GM19397 (cell line): ENCODE measurements at regions not wholly inside any gene's neighbourhood (a gene's known extent, or its start where the extent isn't known, plus 50 kb on each side); places are given as distances from the start of the nearest gene placed in this dataset.

Experiments used
- ATAC-seq: cut with Tn5 transposase; IDR thresholded peaks from one replicate; pipeline ENCODE4 v1.9.1; 2021; ENCODE audit warnings: mild to moderate bottlenecking, moderate library complexity; ENCODE audit not compliant: unreplicated experiment

DNA sequence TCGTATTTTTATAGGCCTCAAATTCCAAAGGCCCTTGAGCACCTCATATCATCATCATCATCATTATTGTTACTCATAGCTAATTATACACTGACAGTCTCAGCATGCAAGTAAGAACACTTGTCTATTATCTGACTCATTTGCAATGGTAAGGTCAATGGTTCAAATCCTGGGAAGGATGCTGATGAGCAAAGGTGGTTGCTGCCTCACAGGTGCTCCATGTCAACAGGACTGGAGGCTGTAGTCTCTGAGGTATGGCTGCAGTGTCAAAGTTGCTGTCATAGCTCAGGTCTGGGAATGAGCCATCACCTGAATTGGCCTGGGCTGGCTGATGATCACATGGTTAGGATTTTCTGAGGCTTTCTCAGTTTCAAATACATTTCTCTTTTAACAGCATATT, 379.3 kb downstream of the BCL11A start:
- ATAC-seq, result no peak

DNA sequence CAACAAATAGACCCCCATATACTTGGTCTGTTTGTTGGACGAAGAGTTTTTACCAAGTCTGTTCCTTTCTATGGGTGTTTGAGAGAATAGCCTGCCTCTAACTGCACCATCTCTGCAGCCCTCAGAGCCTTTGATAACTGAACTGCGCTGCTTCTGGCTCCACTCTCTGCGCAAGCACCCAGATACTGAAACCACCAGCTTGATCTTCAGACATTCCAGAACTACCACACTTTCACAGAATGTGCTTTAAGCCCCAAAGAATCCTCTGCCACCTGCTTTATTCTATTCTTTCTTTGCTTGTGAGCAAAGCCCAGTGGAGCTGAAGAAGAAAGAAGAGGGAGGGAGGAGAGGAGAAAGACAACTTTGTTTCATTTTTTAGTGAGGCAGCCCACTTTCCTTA, 380.7 kb downstream of the BCL11A start:
- no peak for ATAC-seq

DNA sequence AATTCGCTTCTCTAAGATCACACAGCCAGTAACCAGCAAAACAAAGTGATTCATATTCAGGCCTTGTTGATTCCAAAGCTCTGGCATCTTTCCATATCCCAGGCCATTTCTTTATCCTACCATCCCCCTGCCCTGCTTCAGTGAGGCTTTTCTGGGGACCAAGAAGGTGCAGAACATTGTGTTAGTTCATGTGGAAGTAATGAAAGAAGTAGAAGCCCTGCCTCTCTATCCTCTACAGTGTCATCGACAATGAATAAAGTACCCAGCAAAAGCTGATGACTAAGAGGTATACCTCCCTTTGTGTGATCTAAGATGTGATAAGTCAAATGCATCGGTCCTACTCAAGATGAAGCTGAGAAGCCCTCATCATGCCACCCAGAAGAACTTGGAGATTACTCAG, 383.2 kb downstream of the BCL11A start:
- no peak for ATAC-seq

DNA sequence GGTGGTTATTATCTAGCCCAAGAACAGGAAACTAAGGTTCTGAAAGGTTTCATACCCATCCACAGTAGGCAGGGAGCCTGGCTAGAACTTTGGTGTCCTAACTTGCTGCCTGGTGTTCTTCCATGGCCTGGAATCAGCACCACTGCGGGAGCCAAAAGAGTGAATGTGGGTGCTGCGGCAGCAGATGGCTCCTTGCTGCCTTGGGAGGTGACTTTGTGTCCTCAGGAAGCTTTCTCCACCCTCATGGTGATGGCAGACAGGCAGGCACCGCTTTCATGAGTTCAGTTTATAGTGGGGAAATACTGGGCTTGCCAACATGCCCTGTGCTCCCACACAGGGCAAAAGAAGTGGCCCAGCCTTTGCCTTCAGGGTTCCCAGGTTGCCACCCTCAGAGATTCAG, 385.2 kb downstream of the BCL11A start:
- no peak for ATAC-seq

DNA sequence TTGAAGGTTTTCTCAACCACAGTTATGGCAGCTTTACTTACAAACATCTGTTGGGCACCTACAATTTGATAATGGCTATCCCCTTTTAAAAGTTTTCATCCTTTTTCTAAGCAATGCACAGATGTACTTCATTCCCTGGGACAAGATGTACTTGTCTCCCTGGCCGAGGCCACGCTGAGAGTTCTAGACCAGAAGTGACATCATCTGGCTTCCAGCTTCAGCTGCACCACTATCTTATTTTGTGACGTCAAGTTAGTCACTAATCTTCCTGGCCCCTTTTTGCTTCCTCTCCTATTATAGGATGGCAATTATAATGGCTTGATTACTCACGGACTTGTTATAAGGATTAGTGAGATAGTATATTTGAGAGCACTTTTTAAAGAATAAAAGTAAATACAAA, 386.4 kb downstream of the BCL11A start:
- ATAC-seq, result no peak

DNA sequence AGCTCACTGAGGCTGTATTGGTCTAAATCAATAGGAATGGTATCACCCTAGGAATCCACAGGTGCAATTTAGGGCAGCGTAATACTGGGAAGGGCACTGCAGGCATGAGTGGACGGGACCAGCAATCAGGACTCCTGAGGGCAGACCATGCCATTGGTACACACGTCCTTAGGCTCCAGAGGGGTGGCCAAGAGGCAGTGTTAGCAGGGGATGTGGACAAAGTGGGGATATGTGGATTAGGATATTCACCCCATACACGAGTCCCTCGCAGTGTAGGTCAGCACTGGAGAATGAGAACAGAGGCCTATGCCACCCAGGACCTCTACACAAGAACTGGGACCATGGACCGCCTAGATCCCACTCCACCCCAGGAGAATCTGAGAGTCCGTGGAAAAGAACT, 389.8 kb downstream of the BCL11A start:
- ATAC-seq, result no peak

DNA sequence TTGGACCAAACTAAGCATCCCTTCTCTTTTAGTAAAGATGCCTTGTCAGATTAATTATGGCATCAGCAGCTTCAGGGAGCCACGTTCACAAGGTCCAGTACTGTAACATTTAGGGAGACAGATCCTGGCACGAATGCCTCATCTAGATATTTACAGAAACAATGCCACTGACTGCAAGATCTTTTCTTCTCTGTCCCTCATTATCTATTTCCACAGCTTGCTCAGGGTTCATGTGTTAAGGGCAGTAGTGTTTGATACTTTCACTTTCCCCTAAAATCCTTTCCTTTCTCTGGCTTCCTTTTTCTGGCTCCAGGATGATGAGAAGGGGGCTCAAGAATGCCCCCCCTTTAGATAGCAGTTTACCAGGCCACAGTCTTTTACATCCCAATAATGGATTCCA, 393.9 kb downstream of the BCL11A start:
- no peak for ATAC-seq

DNA sequence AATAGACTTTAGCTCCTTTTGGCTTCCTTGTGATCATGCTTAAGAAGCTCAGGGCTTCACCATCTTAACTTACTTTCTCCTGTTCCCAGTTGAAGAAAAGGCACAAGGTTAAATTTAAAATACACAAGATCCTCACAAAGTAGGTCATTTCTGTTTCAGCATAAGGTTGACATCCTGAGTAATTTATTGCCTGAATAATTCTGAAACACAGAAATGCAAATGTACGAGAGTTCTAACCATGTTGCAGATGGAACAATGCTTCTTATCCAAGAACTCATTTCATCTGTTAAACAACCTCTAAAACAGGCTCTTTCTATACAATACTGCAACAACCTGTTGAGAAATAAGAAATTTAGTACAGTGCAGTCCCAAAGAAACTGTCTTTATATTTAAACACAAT, 395.2 kb downstream of the BCL11A start:
- no peak for ATAC-seq

DNA sequence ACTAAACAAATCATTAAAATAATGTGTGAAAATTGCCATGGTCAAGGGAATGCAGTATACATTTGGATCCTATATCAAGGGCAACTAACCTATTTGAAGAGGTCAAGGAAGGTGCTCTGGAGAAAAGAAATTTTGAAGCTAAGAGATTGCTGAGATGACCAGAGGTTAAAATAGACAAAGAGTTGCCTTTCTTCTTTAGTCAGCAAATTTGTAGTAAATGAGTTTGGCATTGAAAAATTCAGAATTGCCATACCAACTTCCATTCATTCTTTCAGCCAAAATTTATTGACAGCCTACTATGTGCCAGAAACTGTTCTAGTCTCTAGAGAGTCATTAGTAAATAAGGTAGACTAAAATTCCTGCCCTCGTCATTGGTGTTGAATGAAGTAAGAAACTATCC, 396.2 kb downstream of the BCL11A start:
- ATAC-seq, result no peak

DNA sequence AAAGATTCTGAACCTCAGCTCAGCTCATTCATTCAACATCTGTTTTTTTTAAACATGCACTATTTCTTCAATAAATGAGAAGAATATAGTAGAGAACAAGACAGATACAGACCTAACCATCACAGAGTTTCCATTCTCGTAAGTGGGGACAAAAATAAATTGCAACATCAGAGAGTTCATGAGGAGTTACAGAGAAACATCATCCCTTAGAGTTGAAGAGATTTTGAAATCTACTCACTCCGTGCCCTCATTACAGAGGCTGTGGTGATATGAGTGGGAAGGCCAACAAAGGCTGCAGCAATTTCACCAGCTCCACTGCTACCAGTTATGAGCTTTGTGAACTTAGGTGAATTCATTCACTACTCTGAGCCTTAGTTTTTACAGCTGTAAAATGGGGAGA, 399.3 kb downstream of the BCL11A start:
- no peak for ATAC-seq

DNA sequence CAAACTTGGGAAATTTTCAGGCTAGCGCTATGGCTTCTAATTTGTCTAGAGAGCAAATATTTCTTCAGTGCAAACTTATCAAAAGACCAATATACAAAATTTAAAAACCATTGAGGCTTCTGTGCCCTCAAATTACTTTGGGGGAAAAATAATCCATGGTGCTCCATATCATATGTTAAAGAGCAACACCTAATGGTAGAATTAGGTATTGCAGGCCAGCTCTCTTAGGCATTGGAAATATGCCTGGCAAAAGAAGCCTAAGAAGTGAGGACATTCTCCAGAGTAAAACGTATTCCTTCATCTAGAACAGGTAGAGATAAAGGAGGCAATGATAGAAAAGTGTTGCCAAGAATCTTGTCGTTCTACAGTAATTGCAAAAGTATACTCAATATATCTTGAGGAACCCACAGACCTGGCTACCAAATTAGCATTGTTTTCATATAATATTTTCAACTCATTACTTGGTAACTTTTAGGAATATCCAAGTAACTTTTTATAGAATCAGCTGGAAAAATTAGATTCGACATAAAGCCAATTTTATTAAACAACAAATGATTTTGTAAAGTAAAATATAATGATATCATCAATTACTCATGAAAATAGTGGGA, 401.1 kb downstream of the BCL11A start:
- no peak for ATAC-seq

DNA sequence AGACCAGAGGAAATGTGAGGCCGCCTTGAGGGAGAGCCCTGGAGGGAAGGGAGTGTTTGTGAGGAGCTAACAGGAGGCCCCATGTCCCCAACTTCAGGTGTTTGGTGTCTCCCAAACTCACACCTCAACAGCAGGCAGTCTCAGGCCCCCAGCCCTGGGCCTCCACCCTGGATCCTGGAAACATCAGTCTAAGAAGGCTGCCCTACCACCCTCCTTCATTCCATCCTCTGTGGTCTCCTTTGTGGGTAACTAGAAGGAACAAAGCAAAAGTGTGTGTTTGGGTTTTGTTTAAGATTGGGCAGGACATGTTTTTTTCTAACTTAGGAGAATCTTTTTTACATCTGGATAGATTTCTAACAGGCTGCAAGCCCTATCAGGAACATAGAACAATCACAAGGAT, 404.3 kb downstream of the BCL11A start:
- ATAC-seq, result no peak

DNA sequence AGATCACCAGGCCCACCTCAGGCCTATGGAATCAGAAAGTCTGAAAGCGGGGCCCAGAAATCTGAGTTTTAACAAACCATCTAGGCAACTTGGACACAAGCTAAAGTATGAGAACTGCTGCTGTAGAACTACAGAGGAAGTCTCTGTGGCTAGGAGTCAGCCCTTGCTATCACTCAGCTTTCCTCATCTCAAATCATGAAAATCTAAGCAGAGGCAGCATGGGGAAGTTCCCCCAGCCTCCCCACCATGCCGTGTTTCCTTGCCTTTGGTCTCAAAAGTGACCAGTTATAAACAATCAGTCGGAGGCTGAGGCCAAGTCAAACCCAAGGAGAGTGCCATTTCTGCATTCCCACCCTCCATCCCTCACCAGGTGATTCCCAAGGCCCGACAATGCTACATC, 404.7 kb downstream of the BCL11A start:
- ATAC-seq, result no peak

DNA sequence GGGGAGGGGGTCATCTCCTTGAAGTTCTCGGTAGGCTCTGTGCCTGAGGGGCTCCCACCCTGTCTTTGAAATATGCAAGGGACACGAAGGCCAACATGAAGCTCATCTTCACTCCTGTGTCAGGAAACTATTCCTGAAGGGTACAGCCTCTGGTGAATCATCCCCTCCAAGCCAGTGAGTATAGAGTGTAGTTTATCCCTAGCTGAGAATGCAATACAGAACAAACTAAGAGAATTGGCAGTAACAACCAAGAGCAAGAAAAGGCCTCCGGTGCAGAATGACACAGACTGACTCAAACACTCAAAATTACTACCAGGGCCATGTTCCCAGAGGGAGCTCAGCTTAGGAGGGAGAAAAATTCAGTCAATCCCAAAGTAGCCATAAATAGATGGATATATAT, 413.3 kb downstream of the BCL11A start:
- ATAC-seq, result no peak

DNA sequence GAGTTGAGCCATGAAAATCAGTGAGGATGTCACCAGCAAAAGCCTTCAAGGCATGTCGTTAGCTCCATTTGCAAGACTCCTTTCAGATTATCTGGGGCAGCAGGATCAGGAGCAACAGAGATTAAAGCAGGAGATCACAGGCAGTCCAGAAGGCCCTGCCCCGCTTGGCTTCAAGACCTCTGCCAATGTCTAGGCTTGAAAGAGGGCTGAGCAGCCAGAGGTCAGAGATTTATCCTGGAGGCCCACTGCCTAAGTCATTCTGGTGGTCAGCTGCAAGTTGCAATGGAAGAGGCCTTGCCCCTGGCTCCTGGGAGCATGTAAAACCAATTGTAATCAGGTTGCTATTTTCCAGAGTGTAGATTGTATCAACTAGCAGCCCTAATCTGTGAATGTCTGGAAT, 416.5 kb downstream of the BCL11A start:
- no peak for ATAC-seq

DNA sequence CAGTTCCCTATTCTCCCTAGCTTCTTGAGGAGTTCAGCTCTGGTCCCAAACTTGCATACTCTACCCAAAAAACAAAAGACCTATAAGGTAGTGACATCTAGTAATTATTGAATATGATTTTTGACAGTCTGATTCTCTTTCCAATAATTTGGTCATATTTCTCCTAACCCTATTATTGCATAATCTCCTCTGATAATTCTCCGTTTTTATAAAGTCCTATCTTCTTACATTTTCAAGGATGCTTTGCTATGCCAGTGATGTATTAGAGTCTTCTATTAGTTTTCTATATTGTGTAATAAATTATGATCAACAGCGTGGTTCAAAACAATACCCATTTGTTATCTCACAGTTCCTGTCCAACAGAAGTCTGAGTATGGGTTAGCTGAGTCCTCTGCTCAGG, 426.3 kb downstream of the BCL11A start:
- ATAC-seq, result no peak

DNA sequence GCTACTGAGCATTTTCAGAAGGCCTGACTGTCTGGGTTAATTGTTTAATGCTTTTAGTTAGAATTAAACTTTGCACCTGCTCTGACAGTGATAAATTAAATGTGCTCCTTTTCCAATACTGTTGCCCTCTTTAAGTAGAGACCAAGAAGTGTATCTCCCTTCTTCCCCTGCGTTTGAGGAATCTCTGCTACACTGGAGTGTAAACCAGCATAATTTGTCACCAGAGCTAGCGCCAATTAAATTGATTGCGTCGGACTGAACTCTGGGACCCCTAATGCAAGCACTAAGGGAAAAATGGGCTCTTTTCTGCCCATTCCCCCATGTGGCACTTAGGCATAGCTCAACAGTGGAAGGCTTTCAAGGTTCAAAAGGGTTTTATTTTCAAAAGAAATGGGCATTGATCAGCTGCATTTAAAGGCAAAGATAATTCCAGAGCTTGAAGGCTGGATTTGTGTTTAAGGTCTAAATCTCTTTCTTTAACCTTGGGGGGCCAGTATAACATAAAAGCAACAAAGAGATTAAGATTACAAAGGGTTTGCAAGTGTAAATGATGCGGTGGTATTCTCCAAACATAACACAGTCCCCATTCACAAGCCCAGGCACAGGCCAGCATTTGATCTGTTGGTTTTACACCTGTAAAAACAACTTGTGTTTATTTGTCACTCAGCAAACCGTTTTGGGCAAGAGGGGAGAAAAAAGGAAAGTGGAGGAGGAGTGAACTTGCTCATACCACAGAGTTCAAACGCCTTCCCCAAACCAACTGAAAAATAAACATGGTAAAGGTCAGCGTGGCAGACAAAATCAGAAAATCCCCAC, 427.6 kb downstream of the BCL11A start:
- no peak for ATAC-seq

DNA sequence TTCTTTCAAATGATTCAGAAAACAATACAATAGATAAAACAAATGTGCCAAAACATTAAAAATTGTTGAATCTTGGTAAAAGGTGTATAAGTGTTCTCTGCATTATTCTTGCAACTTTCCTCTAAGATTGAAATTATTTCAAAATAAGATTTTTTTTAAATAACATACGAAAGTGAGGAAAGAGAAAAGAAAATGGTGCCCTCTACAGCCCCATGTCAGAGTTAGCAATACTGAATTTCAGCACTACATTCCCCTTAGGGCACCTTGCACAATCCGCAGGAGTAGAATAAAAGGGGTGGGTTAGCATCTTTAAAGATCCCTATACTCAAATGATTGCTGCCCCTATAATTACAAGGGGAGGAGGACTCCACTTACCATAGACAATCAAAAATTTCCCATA, 433.7 kb downstream of the BCL11A start:
- ATAC-seq, result no peak

DNA sequence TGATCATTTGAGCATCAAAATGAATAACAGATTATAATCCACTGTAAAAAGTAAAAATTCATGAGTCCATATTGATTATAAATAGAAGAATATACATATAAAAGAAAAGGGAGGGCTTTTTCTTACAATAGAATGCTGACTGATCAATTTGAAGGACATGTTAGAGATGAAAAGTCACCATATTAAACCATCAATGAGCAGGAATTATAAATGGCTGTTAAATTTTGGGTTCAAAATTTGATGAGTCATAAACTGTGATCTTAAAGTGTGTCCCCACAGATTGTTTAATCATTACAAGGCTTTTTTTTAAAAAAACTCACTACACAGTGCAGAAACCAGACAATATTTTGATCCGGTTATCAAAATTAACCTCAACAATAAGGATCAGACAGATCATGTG, 434.5 kb downstream of the BCL11A start:
- ATAC-seq, result no peak

DNA sequence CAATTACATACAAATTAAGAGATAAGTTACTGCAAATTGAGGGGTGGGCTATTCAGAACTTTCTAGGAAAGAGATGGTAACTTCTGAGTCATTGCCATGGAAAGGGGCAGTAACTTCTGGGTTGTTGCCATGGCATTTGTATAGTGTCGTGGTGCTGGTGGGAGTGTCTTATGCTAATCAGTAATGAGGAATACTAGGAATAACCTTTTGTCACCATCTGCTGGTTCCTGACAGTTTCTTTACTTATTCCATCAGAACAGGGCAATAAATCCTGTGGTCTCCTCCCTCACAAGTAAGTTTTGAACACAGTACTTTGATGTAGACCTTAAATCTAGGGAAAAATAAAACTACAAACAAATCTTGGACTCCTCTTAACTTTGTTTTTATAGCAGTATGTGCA, 435.4 kb downstream of the BCL11A start:
- ATAC-seq, result no peak

DNA sequence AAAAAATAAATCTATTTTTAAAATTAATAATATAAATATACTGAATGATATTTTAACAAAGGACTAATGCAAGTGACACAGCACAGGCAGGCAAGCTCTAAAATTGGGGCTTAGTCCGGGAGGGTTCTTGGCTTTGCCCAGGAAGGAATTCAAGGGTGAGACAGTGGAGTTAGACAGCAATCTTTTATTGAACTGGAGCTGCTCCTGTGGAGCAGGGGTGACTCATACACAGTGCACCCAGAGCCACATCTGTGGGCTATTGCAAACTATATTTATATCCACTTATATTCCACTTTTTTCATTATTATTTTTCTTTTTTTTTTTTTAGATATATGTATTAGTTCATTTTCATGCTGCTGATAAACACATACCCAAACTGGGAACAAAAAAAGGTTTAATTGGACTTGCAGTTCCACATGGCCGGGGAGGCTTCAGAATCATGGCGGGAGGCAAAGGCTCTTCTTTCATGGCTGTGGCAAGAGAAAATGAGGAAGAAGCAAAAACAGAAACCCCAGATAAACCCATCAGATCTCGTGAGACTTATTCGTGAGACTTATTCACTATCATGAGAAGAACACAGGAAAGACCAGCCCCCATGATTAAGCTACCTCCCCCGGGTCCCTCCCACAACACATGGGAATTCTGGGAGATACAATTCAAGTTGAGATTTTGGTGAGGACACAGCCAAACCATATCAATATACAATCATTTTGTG, 437.1 kb downstream of the BCL11A start:
- ATAC-seq, result no peak

DNA sequence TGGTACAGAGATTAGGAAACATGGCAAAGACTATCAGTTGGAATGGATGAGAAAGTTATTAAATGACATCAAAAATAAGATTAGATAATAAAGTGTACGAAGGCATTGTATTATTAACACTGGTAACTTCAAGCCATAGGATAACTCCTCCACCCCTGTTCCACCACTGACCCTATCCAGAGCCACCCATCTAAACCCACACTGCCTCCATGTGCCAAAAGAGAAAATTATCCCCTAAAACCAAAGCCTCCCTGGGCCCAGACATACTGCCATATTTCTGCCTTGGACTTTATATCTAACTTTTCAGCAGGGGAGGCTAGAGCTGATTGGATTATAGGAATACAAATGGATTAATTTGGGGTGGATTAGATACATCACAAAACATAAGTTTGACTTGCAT, 443.7 kb downstream of the BCL11A start:
- ATAC-seq, result no peak
